Vagina (tissue), 2 donors: ENCODE measurements at regions not wholly inside any gene's neighbourhood (a gene's known extent, or its start where the extent isn't known, plus 50 kb on each side); places are given as distances from the start of the nearest gene placed in this dataset.

ENCODE experiments used
- DNase-seq, 2 donors: peaks; one replicate each; pipeline ENCODE4 v3.0.0-alpha.2; 2017; ENCODE audit errors: extremely low spot score in 2 of 2
- H3K27ac ChIP-seq: fragments of 200-600 bp; sonication (generic); one replicate; pipeline ENCODE4 v1.5.1; 2019
- H3K27me3 ChIP-seq: fragments of 200-600 bp; sonication (generic); one replicate; pipeline ENCODE4 v1.5.1; 2019
- H3K36me3 ChIP-seq, 2 donors: fragments of 200-600 bp; sonication (generic); one replicate each; pipeline ENCODE4 v1.5.1; 2017 to 2019
- H3K4me1 ChIP-seq: fragments of 200-600 bp; sonication (generic); one replicate; pipeline ENCODE4 v1.5.1; 2019
- H3K4me3 ChIP-seq, 2 donors: fragments of 200-600 bp; sonication (generic); 1 replicate in 1 of 2; 2 replicates in 1 of 2; pipeline ENCODE4 v1.5.1; 2016 to 2019
- H3K9me3 ChIP-seq: fragments of 200-600 bp; sonication (generic); one replicate; pipeline ENCODE4 v1.5.1; 2019
- CTCF ChIP-seq, 3 experiments: fragments of 450-650 bp in 2 of 3; fragments of 200-600 bp in 1 of 3; sonication (generic) in 1 of 3; IDR thresholded peaks; one replicate each; pipeline ENCODE4 v1.5.1; 2017 to 2019; ENCODE audit warnings: antibody characterized with exemption in 3 of 3, mild to moderate bottlenecking in 2 of 3, moderate library complexity in 2 of 3
- POLR2A ChIP-seq, 2 donors: fragments of 450-650 bp; IDR thresholded peaks; one replicate each; pipeline ENCODE4 v1.6.1; 2017; ENCODE audit warnings: antibody characterized with exemption in 2 of 2, mild to moderate bottlenecking in 2 of 2, moderate library complexity in 2 of 2
- POLR2AphosphoS5 ChIP-seq, 2 donors: sonication (generic); formaldehyde crosslinking; IDR thresholded peaks; one replicate each; pipeline ENCODE4 v1.9.0; 2017; ENCODE audit warnings: antibody characterized with exemption in 2 of 2, mild to moderate bottlenecking in 2 of 2, low read depth in 1 of 2; ENCODE audit not compliant: insufficient read depth in 1 of 2
- intact Hi-C: fragments of 100-400 bp; cut with DNase I; formaldehyde crosslinking; loops from one replicate; pipeline ENCODE4 v1.15.1; 2023

GRCh38 chr12:41715256-41715655, 429.4 kb downstream of the GXYLT1 start:
- Histone ChIP-seq H3K27me3 (no peaks in the 10 kb centered on the region), H3K9me3 (no peaks in the 10 kb centered on the region), H3K36me3 (no peaks in the 10 kb centered on the region), H3K4me1 (no peaks in the 10 kb centered on the region), H3K4me3 (no peak overlapping the region), H3K27ac (no peak overlapping the region)
- no peak for DNase-seq
- intact Hi-C loops, result no loop called here
- no peak for TF ChIP-seq POLR2AphosphoS5 (IDR thresholded peaks at IDR 0.05; ENCODE audit: insufficient read depth in 1 of 2, low read depth in 1 of 2)
- no peak for TF ChIP-seq CTCF (IDR thresholded peaks at IDR 0.05)
- TF ChIP-seq POLR2A (IDR thresholded peaks at IDR 0.05), result no peak

- intact Hi-C loops, result no loop called here
- Histone ChIP-seq H3K9me3 (no peaks in the 10 kb centered on the region), H3K27me3 (no peaks in the 10 kb centered on the region), H3K36me3 (no peaks in the 10 kb centered on the region), H3K27ac (no peak overlapping the region), H3K4me3 (no peak overlapping the region), H3K4me1 (no peaks in the 10 kb centered on the region)
- no peak for DNase-seq
- no peak for TF ChIP-seq POLR2A (IDR thresholded peaks at IDR 0.05)
- TF ChIP-seq POLR2AphosphoS5 (IDR thresholded peaks at IDR 0.05; ENCODE audit: insufficient read depth in 1 of 2, low read depth in 1 of 2), result no peak
- TF ChIP-seq CTCF (IDR thresholded peaks at IDR 0.05), result no peak
Observed at GRCh38 chr12:41709463-41710285, 435.0 kb downstream of the GXYLT1 start.

GRCh38 chr12:41709012-41709411, 435.7 kb downstream of the GXYLT1 start:
- Histone ChIP-seq H3K27ac (no peak overlapping the region), H3K36me3 (no peaks in the 10 kb centered on the region), H3K4me1 (no peaks in the 10 kb centered on the region), H3K9me3 (no peaks in the 10 kb centered on the region), H3K27me3 (no peaks in the 10 kb centered on the region), H3K4me3 (no peak overlapping the region)
- TF ChIP-seq POLR2A (IDR thresholded peaks at IDR 0.05) (no peak), CTCF (IDR thresholded peaks at IDR 0.05) (no peak), POLR2AphosphoS5 (IDR thresholded peaks at IDR 0.05; ENCODE audit: insufficient read depth in 1 of 2, low read depth in 1 of 2) (no peak)
- DNase-seq, result no peak
- intact Hi-C loops, result no loop called here

DNA sequence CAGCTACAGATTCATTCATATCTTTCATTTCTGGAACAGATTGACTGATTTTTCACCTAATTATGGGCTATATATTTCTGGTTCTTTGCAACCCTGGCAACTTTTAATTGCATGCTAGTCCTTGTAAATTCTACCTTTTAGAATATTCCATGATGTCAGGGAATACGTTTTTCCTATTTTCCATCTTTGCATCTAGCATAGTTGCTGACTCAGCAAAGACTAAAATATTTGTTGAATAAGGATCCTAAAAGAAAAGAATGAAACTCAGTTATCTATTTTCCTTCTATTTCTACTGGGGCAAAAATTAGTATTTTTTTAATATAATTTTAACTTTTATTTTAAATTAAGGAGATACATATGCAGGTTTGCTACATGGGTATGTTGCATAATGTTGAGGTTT, 438.3 kb downstream of the GXYLT1 start:
- no peaks in the 10 kb centered on the region for H3K4me1 ChIP-seq
- no peak overlapping the region for H3K27ac ChIP-seq
- no peaks in the 10 kb centered on the region for H3K27me3 ChIP-seq
- no peak for DNase-seq
- TF ChIP-seq CTCF (IDR thresholded peaks at IDR 0.05) (no peak), POLR2A (IDR thresholded peaks at IDR 0.05) (no peak), POLR2AphosphoS5 (IDR thresholded peaks at IDR 0.05; ENCODE audit: insufficient read depth in 1 of 2, low read depth in 1 of 2) (no peak)
- H3K9me3 ChIP-seq, result no peaks in the 10 kb centered on the region
- H3K4me3 ChIP-seq, result no peak overlapping the region
- intact Hi-C loops, result no loop called here
- no peaks in the 10 kb centered on the region for H3K36me3 ChIP-seq

GRCh38 chr12:41701943-41702601, 442.6 kb downstream of the GXYLT1 start:
- H3K36me3 ChIP-seq, result no peaks in the 10 kb centered on the region
- no peaks in the 10 kb centered on the region for H3K27me3 ChIP-seq
- no peak overlapping the region for H3K27ac ChIP-seq
- TF ChIP-seq POLR2A (IDR thresholded peaks at IDR 0.05), result no peak
- intact Hi-C loops, result no loop called here
- no peak for DNase-seq
- no peak overlapping the region for H3K4me3 ChIP-seq
- no peaks in the 10 kb centered on the region for H3K4me1 ChIP-seq
- no peaks in the 10 kb centered on the region for H3K9me3 ChIP-seq
